ENCODE measurements at regions not wholly inside any gene's neighbourhood (a gene's known extent, or its start where the extent isn't known, plus 50 kb on each side); places are given as distances from the start of the nearest gene placed in this dataset.
"Not testable (repeated sequence)": the region's sequence is repeated elsewhere in the genome, so short reads cannot be mapped to it uniquely, and the experiment has no call there.

- no peak for DNase-seq (ENCODE audit: low read depth, low spot score)
Observed at GRCh38 chr5:158461240-158461854, 602.4 kb upstream of the CLINT1 start.

GRCh38 chr5:158458086-158458485 lies 599.1 kb upstream of the CLINT1 start:
- H3K27ac ChIP-seq: no peak overlapping the region
- no peak for DNase-seq (ENCODE audit: low read depth, low spot score)

More at GRCh38 chr5:158461240-158461854, 602.4 kb upstream of the CLINT1 start:
- H3K27ac ChIP-seq: no peak overlapping the region

GRCh38 chr5:158456756-158457155 lies 597.8 kb upstream of the CLINT1 start:
- H3K27ac ChIP-seq: no peak overlapping the region
- DNase-seq (ENCODE audit: low read depth, low spot score): peak; percentile 29

GRCh38 chr5:158456241-158456640 lies 597.3 kb upstream of the CLINT1 start:
- H3K27ac ChIP-seq: no peak overlapping the region
- DNase-seq (ENCODE audit: low read depth, low spot score): no peak

GRCh38 chr5:158451993-158452672 lies 593.2 kb upstream of the CLINT1 start:
- DNase-seq (ENCODE audit: low read depth, low spot score): no peak
- H3K27ac ChIP-seq: no peak overlapping the region

GRCh38 chr5:158451203-158451992 lies 592.5 kb upstream of the CLINT1 start:
- DNase-seq (ENCODE audit: low read depth, low spot score): no peak
- H3K27ac ChIP-seq: no peak overlapping the region

- no peak for DNase-seq (ENCODE audit: low read depth, low spot score)
- H3K27ac ChIP-seq: no peak overlapping the region
Observed at GRCh38 chr5:158450751-158451171, 591.8 kb upstream of the CLINT1 start.

DNA sequence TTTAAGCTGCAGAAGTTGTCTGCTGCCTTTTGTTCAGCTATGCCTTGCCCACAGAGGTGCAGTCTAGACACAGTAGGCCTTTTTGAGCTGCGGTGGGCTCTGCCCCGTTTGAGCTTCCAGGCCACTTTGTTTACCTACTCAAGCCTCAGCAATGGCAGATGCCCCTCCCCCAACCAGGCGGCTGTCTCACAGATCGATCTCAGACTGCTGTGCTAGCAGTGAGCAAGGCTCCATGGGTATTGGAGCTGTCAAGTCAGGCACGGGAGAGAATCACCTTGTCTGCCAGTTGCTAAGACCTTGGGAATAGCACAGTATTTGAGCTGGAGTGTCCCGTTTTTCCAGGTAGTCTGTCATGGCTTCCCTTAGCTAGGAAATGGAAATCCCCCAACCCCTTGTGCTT lies 587.8 kb upstream of the CLINT1 start:
- not testable (repeated sequence) for H3K27ac ChIP-seq; DNase-seq (ENCODE audit: low read depth, low spot score)

DNA sequence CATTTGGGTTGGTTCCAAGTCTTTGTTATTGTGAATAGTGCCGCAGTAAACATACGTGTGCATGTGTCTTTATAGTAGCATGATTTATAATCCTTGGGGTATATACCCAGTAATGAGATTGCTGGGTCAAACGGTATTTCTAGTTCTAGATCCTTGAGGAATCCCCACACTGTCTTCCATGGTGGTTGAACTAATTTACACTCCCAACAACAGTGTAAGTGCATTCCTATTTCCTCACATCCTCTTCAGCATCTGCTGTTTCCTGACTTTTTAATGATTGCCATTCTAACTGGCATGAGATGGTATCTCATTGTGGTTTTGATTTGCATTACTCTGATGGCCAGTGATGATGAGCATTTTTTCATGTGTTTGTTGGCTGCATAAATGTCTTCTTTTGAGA lies 580.3 kb upstream of the CLINT1 start:
- not testable (repeated sequence) for DNase-seq (ENCODE audit: low read depth, low spot score); H3K27ac ChIP-seq

- no peak overlapping the region for H3K27ac ChIP-seq
- no peak for DNase-seq (ENCODE audit: low read depth, low spot score)
Observed at GRCh38 chr5:158436271-158437065, 577.5 kb upstream of the CLINT1 start.

GRCh38 chr5:158435161-158435616 lies 576.2 kb upstream of the CLINT1 start:
- peak overlapping the region; percentile 11 for H3K27ac ChIP-seq
- DNase-seq (ENCODE audit: low read depth, low spot score): no peak

DNA sequence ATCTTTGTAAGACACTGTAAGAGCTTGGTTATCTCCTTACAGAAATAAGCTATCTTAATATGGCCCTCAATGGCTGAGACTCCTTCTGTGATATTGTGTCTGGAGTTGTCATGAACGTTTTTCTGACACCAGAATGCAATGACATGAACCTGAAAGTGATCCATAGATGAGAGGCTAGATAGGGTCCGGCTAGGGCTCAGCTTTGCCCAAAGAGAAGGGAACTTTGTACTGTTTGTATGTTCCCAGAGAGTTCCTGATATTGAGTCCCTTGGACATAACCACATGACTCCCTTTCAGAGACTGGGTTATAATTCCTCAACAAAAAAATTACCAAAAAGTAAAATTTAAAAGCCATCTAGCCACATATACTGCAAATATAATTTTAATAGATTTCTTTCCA lies 575.8 kb upstream of the CLINT1 start:
- DNase-seq (ENCODE audit: low read depth, low spot score): no peak
- H3K27ac ChIP-seq: peak overlapping the region; percentile 11

DNA sequence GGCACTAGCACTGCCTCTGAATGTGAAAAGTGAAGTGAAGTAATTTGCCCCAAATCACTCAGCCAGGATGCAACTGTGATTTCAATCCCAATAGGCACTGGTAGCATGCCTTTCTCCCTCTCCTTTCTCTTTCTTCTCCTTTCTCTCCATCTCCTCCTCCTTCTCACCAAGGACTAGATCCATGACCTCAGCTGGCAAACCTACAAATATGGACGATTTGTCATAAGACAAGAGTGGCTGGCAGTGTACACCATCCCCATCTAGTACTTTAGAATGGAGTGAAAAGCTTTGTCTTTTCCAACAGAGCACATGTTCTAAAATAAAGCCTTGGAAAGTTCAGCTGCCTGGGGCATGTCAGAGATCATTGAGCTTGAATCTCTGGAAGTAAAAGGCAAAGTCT lies 574.7 kb upstream of the CLINT1 start:
- no peak for DNase-seq (ENCODE audit: low read depth, low spot score)
- H3K27ac ChIP-seq: no peak overlapping the region

DNA sequence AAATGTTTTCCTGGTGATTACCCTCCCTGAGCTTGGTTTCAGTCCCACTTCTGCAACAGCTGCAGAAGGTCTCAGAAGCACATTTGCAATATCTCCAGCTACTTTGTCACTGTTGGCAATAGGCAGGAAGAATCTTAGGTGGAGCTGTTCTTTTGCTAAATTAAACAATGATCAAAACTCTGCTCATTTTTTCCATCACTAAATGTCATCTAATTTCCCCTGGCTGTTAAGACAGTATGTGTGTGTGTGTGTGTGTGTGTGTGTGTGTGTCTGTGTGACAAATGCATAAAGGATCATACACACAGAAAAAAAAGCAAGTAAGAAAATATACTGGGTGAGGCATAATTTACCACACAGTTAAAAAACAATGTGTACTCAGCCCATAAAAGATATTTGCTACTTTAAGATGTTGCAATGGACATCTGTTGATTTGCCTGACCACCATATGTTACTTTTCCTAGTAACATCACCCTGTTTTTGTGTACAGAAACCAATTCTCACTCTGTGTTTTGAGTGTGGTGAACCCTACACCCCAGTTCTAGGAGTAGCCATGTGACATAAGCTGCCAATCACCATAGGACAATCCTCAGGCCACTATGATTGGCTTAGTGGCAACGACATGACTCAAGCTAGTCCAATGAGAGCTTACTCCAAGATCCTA lies 572.6 kb upstream of the CLINT1 start:
- H3K27ac ChIP-seq: no peak overlapping the region
- DNase-seq (ENCODE audit: low read depth, low spot score): no peak

DNA sequence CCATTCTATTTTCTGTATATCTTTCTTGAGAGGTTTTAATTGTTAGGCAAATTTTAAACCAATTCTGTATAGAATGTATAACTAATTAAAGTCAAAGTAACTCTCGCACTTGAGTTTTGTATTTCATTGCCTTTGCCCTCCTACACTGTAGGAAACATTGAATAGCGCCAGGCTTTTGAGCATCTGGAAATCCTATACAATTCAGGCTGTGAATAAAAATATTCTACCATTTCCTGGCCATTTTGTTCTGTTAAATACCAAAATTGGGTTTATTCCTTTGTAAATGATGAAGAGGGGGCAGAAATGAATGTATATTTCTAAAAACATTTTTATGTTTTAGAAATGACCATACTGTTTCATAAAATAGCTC lies 571.8 kb upstream of the CLINT1 start:
- peak overlapping the region; percentile 72 for H3K27ac ChIP-seq
- DNase-seq (ENCODE audit: low read depth, low spot score): no peak

DNA sequence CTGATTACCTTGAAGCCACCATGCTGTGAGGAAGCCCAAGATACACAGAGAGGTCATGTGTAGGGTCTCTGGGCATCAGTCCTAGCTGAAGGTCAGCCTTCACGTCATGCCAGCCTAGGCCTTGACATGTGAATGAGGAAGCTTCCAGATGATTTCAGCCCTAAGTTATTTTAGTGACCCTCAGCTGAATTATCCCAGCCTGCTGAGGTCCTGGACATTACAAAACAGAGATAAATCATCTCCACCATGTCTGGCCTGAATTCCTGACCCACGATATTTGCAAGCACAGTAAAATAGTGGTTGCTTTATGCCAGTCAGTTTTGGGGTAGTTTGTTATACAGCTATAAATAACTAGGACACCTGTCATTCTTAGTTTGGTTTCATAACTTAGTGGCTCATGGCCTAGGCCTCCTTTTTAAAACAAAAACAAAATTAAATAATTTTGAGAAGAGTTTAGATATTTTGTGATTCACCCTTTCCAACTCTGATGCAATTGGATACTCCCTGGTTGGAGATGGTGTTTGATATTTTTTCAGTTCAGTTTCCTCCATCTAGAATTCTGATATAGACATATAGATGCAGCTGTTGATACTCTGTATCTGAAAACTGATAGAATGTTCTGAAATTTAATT lies 571.3 kb upstream of the CLINT1 start:
- peak overlapping the region; percentile 72 for H3K27ac ChIP-seq
- no peak for DNase-seq (ENCODE audit: low read depth, low spot score)

GRCh38 chr5:158429564-158429963 lies 570.6 kb upstream of the CLINT1 start:
- H3K27ac ChIP-seq: peak overlapping the region; percentile 72
- DNase-seq (ENCODE audit: low read depth, low spot score): peak; percentile 82

DNA sequence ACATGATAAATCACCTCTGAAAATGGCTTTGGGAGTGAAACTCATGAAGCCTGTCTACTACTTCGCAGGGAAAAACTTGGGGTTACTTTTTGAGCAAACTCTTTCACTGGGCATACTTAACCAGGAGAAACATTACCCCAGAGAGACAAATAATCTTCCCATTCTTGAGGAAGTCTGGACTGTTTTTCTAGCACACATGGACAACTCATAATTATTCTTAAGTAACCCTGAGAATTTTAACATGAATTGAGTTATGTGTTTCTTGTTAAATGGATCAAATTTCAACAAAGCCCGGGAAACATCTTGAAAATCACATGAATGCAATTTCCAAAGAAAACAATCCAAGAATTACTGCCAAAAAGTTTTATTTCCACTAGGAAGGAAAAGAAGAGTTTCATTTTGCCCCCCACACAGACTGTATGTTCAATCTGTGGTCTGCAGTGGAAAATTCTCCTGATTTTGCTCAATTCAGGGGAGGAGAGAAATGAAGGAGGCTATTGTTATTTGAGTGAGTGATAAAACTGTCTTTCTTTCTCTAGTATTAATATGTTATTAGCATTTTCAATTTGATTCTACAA lies 564.8 kb upstream of the CLINT1 start:
- DNase-seq (ENCODE audit: low read depth, low spot score): no peak
- H3K27ac ChIP-seq: no peak overlapping the region

All from epithelial cell of prostate (primary cell).